GM18498 (cell line): ENCODE measurements at regions not wholly inside any gene's neighbourhood (a gene's known extent, or its start where the extent isn't known, plus 50 kb on each side); places are given as distances from the start of the nearest gene placed in this dataset.
"Not testable (repeated sequence)": the region's sequence is repeated elsewhere in the genome, so short reads cannot be mapped to it uniquely, and the experiment has no call there.

ENCODE experiments used
- ATAC-seq: cut with Tn5 transposase; IDR thresholded peaks from one replicate; pipeline ENCODE4 v1.9.1; 2021; ENCODE audit warnings: mild to moderate bottlenecking, moderate library complexity; ENCODE audit not compliant: unreplicated experiment

DNA sequence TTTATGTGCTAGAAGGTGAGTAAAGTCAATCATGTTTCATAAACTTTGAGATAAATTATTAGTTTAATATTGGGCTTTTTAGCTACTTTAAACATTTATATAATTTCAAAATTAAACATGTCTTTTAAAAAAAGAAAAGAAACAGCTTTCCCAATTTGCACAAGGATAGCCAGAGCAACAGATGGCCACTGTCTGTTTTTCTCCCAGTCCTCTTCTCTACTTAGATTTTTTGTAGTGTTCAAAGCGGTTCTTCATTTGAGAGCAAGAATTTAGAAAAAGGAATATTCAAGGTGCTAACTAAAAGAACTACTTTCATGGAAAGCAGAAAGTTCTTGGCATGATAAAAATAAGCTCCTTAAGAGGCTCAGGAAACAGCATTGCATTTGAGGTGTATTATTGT lies 128.3 kb upstream of the MIR17HG start:
- ATAC-seq, result no peak

DNA sequence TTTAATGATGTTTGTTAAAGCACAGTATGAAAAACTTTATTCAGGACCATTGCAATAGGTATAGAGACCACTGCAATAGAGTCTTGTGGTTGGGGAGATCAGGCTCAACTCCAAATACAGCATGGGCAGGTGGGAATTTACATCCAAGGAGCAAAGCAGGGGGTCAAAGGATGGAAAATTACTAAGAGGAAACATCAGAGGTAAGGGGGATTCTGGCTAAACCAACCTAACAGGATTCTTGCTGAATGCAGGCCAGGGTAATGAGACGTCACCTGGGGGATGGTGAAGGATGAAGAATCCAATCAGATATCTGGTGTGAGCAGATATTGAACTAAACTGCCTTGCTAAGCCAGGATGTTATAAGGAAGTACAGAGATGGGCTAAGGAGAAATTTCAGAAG lies 126.6 kb upstream of the MIR17HG start:
- ATAC-seq, result no peak

DNA sequence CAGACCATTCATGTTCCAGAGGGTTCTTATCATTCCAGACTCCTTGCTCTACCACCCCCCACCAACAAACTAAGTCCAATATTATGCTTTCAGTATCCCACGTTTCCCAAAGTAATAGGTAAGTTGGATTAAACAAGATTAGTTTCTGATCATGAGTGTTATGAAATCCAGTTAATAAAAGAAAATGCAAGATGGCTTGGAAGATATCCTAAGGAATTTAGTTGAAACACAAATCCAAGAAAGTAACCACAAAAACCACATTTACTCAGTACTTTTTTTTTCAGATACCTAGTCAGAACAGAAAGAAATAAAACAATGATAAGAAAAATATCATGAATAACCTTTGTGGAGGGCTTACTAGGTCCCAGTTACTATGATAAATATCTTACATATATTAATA lies 119.4 kb upstream of the MIR17HG start:
- ATAC-seq, result no peak

DNA sequence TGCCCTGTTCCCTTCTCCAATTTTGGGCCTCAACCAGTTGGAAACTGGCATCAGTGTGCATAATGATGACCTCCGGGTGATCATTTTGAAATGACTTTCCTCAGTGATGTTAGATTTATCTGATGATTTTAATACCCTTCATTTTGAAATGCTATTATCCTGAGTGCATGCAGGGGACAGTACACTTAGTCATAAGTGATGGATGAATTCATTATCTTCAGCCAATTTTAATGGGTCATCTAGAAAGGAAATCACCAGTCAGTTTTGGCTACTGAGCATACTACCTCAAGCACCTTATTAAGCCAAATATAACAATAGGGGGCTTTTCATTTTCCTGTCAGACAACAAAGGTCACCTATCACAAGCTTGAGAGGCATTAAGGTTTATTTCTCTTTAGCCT lies 118.5 kb upstream of the MIR17HG start:
- no peak for ATAC-seq

DNA sequence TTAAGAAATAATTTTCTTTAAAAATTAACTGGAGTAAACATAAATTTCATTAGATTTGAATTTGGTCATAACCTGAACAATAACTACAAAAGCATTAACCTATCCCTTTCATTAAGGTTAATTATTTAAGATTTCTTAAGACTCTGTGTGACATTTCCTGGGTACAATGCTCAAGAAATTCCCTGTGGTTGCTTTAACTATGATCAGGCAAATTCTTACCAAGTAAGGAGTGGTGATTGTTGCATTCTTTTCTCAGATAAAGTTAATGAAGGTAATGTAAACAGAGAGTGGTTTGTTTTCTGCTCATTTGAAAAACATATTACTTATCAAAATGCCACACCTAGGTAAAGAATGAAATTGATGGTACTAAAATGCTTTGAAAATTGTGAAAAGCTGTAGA lies 114.8 kb upstream of the MIR17HG start:
- no peak for ATAC-seq

DNA sequence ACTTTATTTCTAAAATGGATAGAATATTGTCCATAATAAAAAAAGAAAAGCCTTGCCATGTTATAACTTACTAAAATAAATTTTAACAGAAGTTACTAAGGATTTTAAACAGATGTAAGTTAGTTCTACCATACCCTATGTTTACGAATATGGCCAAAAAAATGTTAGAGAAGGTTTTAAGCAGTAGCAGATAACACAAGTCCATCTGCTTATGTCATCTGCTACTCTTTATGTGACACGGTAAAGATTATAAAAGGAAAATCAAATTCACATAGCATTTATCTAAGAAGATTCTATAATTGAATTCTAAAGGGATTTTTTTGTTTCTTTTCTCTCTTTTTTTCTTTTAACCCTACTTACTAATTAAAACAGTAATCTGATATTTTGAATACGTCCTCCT lies 114.2 kb upstream of the MIR17HG start:
- no peak for ATAC-seq

DNA sequence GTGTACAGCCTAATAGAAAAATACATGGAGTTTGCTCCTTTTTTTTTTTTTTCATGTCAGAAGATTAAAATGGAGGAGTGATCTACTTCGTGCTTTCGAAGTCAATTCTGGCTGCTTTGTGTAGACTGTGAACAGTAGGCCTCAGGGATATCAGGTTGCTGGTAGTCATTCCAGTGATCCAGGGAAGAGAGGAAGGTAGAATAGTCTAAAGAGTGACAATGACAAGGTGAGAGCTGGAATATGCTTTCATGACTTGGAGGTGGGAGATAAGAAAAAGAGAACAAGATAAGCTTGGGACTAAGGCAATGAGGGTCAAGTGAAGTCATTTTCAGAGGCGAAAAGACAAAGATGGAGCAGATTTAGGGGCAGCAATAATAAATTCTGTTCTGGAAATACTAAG lies 111.3 kb upstream of the MIR17HG start:
- no peak for ATAC-seq

DNA sequence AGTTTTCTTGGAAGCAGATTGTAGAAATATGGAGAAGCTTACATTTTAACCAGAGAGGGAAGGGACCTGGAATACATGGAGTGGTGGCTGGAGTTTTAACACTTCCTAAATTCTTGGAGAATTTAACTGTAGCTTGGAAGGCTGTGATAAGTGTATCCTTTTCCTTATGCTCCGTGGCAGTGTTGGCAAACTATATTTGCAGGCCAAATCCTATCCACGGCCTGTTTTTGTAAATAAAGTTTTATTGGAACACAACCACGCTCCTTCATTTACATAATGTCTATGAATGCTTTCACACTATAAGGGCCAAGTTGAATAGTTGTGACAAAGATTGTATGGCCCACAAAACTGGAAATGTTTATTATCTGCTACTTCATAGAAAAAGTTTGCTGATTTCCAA lies 110.6 kb upstream of the MIR17HG start:
- no peak for ATAC-seq

DNA sequence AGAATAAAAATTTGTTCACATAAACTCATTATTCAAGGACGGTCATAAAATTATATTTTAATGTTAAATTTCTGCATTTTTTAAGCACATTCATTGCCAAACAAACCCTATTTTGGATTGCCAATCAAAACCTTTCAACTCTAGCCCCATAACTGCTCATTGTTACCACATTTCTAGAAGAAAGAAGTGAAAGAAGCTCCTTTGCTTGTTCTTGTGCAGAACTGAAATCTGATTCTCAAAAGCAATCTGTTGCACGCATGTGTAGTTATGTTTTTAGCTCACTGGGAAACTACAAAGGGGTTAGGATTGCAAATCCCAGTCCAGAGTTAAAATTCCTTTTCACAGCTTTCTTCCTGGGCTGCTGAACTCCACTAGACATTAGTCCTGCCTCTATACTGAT lies 109.5 kb upstream of the MIR17HG start:
- ATAC-seq, result no peak

DNA sequence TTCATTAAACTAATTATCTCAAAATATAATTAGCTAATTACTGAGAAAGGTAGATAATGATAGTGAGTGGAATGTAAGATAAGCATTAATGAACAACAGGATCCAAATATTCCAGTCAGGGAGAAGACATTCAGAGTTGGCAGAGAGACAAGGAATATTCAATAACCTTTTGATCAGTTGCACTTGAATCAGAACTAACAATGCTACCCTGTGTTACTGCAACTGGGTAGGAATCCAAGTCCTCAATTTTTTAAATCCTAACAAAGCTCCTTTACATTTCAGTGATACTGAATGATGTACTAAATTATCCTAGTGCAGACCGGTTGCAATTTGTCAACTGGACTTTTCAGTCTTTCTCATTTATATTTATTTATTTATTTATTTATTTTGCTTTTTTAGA lies 107.1 kb upstream of the MIR17HG start:
- ATAC-seq, result no peak

DNA sequence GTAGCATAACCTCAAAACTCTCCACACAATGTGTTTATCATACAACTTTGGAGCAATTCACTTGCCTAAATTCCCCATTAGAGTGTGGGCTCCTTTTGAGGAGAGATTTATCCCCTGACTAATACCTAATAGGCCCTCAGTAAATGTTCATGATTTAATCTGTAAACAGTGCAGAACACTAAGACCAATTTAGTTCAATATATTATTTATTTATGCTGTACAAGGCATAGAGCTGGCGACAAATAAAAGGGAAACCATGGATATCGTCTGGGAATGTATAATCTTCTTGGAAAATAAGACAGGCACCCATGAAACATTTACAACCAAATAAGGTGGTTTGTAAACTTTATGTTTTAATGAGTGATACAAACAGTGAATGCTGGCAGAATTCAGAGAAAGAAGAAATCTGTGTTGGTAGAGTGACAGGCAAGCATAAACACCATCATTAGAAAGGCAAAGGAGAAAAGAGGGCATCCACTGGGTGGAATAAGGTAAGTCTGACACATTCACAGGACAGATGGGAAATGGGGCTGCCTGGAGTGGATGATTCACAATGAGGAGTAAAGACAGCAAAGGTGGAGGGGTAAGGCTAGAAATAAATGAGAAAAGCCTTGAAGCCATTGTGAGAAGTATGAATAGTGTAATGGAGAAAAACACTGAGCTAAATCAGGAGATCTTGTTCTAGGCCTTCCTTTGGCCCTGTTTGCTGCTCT lies 106.1 kb upstream of the MIR17HG start:
- ATAC-seq, result no peak

DNA sequence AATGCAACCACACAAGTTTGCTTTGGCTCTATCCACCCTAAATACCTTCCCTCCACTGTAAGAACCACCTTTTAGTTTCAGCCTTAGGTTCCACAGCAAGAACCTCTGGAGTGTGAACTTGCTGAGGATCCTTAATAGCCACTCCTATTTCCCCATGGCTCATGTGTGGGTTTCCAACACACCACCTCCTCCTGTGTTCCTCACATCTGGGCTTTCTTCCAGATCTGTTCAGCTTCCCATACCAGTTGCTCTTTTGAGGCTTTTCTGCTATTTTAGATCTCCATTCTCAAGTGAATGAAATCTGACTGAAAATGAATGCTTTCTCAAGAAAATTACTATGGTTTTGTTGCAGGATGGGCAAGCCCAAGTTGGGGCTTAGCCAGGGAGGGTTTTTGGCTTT lies 104.8 kb upstream of the MIR17HG start:
- ATAC-seq, result no peak

DNA sequence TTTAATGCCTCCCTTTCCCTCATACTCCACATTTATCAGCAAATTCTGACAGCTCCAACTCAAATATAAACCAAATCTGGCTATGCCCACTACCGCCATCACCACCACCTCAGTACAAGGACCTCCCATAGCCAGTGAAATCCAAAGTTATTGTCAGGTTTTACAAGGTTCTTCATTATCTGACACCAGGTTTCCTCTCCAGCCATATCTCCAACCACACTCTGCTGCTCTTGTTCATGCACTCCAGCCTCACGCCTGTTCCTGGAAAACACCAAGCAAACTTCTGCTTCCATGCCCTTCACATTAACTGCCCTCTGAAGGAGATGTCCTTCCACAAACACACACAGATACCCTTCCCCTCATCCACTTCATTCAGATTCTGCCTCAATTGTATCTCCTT lies 102.2 kb upstream of the MIR17HG start:
- ATAC-seq, result no peak

DNA sequence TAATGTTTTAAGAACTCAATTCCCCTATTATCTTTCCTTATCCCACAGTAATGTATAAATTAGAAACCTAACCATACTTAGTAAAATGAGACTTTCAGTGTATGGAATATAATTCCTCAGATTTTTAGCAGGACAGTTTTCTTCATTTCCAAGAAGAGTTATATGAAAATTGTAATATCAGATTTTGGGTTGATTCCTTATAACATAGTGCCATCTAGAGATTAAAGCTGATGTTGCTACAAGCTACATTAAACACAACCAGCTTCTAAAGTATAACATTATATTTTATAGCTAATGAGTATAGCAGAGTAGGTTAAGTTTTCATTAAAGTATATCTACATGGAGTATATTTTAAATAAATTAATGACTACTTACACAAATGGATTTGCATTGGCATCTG lies 99.7 kb upstream of the MIR17HG start:
- ATAC-seq, result no peak

DNA sequence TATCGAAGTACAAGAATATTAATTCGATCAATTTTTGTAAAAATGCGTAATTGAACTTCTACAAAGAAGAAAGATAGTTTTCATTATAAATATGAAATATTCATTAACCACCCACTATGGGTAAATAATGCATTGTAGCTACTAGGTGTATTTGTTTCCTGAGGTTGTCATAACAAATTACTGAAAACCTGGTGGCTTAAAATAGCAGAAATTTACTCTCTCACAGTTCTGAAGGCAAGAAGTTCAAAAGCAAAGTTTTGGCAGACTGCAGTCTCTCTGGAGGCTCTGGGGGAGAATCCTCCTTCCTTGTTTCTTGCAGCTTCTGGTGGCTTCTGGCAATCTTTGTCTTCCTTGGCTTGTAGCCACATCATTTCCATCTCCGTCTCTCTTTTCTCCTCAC lies 99.2 kb upstream of the MIR17HG start:
- ATAC-seq, result no peak

DNA sequence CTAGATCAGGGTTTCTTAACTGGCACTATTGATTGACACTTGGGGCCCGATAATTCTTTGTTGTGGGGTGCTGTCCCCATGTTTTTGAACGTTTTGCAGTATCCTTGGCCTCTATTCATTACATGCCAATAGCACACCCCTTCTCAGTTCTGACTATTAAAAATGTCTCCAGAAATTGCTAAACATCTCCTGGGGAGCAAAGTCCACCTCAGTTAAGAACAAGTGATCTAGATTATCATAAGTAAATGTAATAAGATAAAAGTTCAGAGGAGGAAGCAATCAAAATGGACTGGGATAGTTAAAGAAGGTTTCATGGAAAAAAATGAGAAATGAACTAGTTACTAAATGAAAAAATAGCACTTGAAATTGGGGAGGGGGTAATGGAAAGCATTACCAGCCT lies 98.1 kb upstream of the MIR17HG start:
- ATAC-seq, result no peak

DNA sequence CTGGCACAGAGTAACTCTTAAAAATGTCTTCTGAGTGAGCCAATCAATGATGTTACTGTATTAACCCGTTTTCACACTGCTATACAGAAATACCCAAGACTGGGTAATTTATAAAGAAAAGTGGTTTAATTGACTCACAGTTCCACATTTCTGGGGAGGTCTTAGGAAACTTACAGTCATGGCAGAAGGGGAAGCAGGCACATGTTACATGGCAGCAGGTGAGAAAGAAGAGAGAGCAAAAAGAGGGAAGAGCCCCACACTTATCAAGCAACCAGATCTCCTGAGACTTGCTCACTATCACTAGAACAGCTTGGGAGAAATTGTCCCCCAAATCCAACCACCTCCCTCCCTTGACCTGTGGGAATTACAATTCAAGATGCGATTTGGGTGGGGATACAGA lies 97.6 kb upstream of the MIR17HG start:
- ATAC-seq, result no peak

DNA sequence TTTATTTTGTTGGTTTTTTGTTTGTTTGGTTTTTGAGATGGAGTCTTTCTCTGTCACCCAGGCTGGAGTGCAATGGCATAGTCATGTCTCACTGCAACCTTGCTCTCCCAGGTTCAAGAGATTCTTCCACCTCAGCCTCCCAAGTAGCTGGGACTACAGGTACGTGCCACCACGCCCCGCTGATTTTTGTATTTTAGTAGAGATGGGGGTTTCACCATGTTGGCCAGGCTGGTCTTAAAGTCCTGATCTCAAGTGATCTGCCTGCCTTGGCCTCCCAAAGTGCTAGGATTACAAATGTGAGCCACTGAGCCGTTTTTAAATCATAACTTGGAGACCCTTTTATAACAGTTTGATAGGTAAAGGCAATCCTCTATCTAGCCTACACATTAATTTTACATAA lies 95.9 kb upstream of the MIR17HG start:
- not testable (repeated sequence) for ATAC-seq

DNA sequence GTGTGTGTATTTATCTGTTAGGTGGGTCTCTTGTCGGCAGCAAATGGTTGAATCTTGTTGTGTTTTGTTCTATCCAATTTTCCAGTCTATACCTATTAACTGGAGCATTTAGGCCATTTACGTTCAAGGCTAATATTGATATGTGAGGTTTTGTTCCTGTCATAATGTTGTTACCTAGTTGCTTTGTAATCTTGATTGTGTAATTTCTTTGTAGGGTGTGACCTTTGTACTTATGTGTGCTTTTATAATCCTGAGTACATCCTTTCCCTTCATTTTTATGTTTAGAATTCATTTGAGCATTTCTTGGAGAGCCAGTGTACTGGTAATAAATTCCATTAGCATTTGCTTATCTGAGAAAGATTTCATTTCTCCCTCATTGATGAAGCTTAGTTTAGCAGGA lies 83.0 kb upstream of the MIR17HG start:
- no peak for ATAC-seq

DNA sequence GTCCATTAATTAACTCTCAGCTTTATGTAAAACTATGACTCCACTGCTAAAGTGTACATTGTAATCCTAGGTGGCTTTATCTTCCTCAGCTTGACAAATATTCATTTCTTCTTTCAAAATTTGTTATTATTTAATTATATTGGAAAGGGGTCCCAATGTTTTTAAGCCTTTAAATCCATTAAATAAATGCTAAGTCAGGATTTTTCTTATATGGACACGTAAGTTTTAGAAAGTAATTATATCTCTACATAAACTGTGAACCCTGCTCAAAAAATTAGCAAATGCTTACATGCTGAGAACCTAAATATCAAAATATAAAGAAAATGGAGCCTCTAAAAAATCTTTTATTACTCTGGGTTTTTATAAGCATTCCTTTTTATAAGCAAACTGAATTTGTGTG lies 78.2 kb upstream of the MIR17HG start:
- no peak for ATAC-seq

DNA sequence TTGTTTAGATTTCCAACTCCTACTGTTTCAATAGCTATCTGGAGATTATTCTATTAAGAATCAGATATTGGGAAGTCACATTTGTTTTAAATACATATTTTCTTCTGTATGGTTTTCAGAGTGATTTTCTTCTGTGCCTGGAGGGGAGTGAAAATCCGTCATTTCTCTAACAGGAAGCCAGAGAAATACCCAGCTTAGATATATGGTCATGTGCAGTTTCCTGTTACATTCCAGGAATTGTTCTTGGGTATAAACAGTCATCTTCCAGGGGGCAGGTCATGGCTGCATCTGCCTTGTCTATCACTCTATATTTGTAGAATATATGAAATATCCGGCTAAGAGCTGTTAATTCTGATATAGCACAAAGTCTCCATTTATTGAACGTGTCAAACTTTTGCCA lies 77.5 kb upstream of the MIR17HG start:
- no peak for ATAC-seq

DNA sequence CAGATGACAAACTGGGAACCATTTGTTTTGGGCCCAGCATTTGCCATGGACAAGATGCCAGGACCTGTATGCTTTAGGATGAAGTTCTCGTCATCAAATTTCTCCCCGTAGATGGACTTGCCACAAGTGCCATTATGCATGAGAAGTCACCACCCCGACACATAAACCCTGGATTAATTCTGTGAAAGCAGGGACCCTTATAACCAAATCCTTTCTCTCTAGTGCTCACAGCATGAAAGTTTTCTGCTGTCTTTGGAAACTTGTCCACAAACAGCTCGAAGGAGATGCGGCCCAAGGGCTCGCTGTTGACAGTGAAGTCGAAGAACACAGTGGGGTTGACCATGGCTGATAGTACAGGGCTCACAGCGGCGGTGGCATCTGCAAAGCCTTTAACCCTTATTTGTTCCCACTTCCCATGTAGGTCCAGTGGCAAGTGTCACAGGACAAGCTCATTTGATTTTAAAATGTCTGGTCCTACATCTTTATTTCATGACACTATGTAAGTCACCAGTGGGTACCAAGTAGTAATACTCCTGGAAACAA lies 75.2 kb upstream of the MIR17HG start:
- ATAC-seq, result no peak

DNA sequence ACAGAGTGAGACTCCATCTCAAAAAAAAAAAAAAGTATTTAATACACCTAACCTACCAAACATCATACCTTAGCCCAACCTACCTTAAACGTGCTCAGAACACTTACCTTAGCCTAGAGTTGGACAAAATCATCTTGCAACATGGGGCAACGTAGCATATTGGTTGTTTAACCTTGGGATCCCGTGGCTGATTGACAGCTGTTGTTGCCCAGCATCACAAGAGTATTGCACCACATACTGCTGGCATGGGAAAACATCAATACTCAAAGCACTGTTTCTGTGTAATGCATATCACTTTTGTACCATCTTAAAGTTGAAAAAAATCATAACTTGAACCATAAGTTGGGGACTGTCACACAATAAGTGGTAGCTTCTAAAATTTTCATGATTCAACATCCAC lies 73.8 kb upstream of the MIR17HG start:
- ATAC-seq, result no peak
